Lung (tissue), 11 donors: ENCODE measurements at regions not wholly inside any gene's neighbourhood (a gene's known extent, or its start where the extent isn't known, plus 50 kb on each side); places are given as distances from the start of the nearest gene placed in this dataset.

Experiments used
- ATAC-seq: fragments of 200-7000 bp; cut with Tn5 transposase; one replicate; pipeline ENCODE4 v1.9.1; 2020; ENCODE audit warnings: moderate number of reproducible peaks; ENCODE audit not compliant: insufficient read depth, low FRiP score
- DNase-seq, 3 donors: peaks; one replicate each; pipeline ENCODE4 v3.0.0-alpha.2; 2013 to 2017
- H3K27ac ChIP-seq, 2 donors: one replicate each; pipeline ENCODE4 v1.5.1; 2013; ENCODE audit warnings: mild to moderate bottlenecking in 2 of 2, moderate library complexity in 2 of 2, control low read depth in 1 of 2, inconsistent platforms in 1 of 2, low read depth in 1 of 2, low read length in 1 of 2
- H3K27me3 ChIP-seq, 3 donors: one replicate each; pipeline ENCODE4 v1.5.1; 2013; ENCODE audit warnings: low read length in 2 of 3; ENCODE audit not compliant: control insufficient read depth in 3 of 3, insufficient read depth in 3 of 3
- H3K36me3 ChIP-seq, 4 donors: one replicate each; pipeline ENCODE4 v1.5.1; 2013; ENCODE audit warnings: low read length in 4 of 4, mild to moderate bottlenecking in 1 of 4, moderate library complexity in 1 of 4; ENCODE audit not compliant: control insufficient read depth in 4 of 4, insufficient read depth in 4 of 4
- H3K4me1 ChIP-seq, 5 donors: one replicate each; pipeline ENCODE4 v1.5.1; 2013; ENCODE audit warnings: low read length in 5 of 5, mild to moderate bottlenecking in 2 of 5, moderate library complexity in 1 of 5; ENCODE audit not compliant: control insufficient read depth in 5 of 5, insufficient read depth in 5 of 5
- H3K4me3 ChIP-seq: one replicate; pipeline ENCODE4 v1.5.1; 2013; ENCODE audit warnings: mild to moderate bottlenecking, control low read depth, moderate library complexity
- H3K9ac ChIP-seq, 2 donors: one replicate each; pipeline ENCODE4 v1.5.1; 2013; ENCODE audit warnings: low read length in 2 of 2, control low read depth in 1 of 2; ENCODE audit not compliant: insufficient read depth in 1 of 2
- H3K9me3 ChIP-seq, 4 donors: one replicate each; pipeline ENCODE4 v1.5.1; 2013; ENCODE audit warnings: low read length in 3 of 4, mild to moderate bottlenecking in 1 of 4, moderate library complexity in 1 of 4; ENCODE audit not compliant: control insufficient read depth in 4 of 4, insufficient read depth in 3 of 4
- WGBS, 2 donors: extraction: QIAGEN DNeasy Blood & Tissue Kit; methylation state at CpG; one replicate each; pipeline ENCODE4 v1.1.7; 2013; 5-methylcytosine and 5-hydroxymethylcytosine counted together
- TF ChIP-seq, protein P1 (sequence below): IDR thresholded peaks from 2 replicates; pipeline ENCODE4 v1.5.1; 2012; ENCODE audit warnings: mild to moderate bottlenecking; ENCODE audit errors: control extremely low read depth, extremely low read depth
- donor health status: control.
- donor health status: control.
- donor health status: Bipolar disorder and iron deficiency.
- donor health status: healthy.
- donor health status: DM: yes; HTN: yes; CAD: no.

DNA sequence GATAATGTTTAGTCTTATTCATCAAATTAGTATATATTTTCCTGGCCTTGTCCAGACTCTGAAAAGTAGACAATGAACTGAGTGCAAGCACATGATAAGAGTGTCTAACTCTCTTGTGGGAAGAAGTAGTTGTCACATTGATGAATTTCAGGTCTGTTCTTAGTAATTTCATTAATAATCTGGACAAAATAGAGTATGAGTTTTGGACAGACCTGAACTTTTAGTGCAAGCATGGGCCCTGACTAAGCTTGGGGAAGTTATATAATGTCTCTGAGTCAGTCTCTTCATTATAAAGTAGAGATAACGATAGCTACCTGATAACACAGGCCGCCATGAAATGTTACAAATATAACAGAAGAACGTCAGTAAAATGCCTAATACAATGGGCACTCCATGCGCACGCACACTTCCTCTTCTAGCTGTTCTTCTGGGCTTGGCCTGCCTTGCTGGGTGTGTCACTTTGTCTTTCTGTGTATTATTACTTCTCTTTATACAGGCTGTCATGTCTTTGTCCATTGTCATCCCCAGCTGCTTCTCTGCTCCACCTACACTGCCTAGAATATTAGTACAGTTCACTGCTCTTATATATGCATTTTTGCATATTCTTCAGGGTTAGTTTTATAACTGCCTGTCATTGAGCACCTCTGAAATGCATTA, 129.1 kb upstream of the HTR2A start:
- no peak overlapping the region for H3K27ac ChIP-seq
- TF ChIP-seq, protein P1, sequence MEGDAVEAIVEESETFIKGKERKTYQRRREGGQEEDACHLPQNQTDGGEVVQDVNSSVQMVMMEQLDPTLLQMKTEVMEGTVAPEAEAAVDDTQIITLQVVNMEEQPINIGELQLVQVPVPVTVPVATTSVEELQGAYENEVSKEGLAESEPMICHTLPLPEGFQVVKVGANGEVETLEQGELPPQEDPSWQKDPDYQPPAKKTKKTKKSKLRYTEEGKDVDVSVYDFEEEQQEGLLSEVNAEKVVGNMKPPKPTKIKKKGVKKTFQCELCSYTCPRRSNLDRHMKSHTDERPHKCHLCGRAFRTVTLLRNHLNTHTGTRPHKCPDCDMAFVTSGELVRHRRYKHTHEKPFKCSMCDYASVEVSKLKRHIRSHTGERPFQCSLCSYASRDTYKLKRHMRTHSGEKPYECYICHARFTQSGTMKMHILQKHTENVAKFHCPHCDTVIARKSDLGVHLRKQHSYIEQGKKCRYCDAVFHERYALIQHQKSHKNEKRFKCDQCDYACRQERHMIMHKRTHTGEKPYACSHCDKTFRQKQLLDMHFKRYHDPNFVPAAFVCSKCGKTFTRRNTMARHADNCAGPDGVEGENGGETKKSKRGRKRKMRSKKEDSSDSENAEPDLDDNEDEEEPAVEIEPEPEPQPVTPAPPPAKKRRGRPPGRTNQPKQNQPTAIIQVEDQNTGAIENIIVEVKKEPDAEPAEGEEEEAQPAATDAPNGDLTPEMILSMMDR, result no peak
- ATAC-seq, result no peak
- H3K9me3 ChIP-seq, result no peaks in the 10 kb centered on the region
- no peak overlapping the region for H3K4me3 ChIP-seq
- no peaks in the 10 kb centered on the region for H3K36me3 ChIP-seq
- 57 to 74% methylated on average over 5 of the region's 5 CpGs for WGBS, 2 donors
- H3K9ac ChIP-seq, result no peak overlapping the region
- no peaks in the 10 kb centered on the region for H3K27me3 ChIP-seq
- DNase-seq, result no peak
- H3K4me1 ChIP-seq, result peaks cover 0 to 8% (median 0%) of the 10 kb centered on the region in 5 donors

GRCh38 chr13:47019977-47020376, 123.1 kb upstream of the HTR2A start:
- Histone ChIP-seq H3K9me3 (peaks cover 0 to 2% (median 0%) of the 10 kb centered on the region in 4 donors), H3K4me3 (no peak overlapping the region), H3K4me1 (no peaks in the 10 kb centered on the region), H3K36me3 (no peaks in the 10 kb centered on the region), H3K27me3 (no peaks in the 10 kb centered on the region), H3K27ac (no peak overlapping the region), H3K9ac (no peak overlapping the region)
- TF ChIP-seq, protein P1, result no peak
- no peak for ATAC-seq
- no peak for DNase-seq

- TF ChIP-seq, protein P1, result no peak
- Histone ChIP-seq H3K27me3 (no peaks in the 10 kb centered on the region), H3K4me1 (no peaks in the 10 kb centered on the region), H3K9ac (no peak overlapping the region), H3K36me3 (no peaks in the 10 kb centered on the region), H3K9me3 (peaks cover 0 to 2% (median 0%) of the 10 kb centered on the region in 4 donors), H3K27ac (no peak overlapping the region), H3K4me3 (no peak overlapping the region)
- ATAC-seq (no peak), DNase-seq (no peak)
- WGBS, 2 donors, result 87 to 90% methylated on average over 1 of the region's 1 CpG
These were observed 120.6 kb upstream of the HTR2A start for GRCh38 chr13:47017476-47017875.

- no peak overlapping the region for H3K27ac ChIP-seq
- no peak for DNase-seq
- no peaks in the 10 kb centered on the region for H3K27me3 ChIP-seq
- no peak for ATAC-seq
- H3K36me3 ChIP-seq, result no peaks in the 10 kb centered on the region
- no peaks in the 10 kb centered on the region for H3K9me3 ChIP-seq
- H3K4me3 ChIP-seq, result no peak overlapping the region
- TF ChIP-seq, protein P1, result no peak
- 83 to 90% methylated on average over 2 of the region's 2 CpGs for WGBS, 2 donors
- H3K9ac ChIP-seq, result no peak overlapping the region
- H3K4me1 ChIP-seq, result no peaks in the 10 kb centered on the region
These were observed 111.5 kb upstream of the HTR2A start for GRCh38 chr13:47008318-47008717.
